Activated CD4-positive, alpha-beta memory T cell treated with anti-CD3 and anti-CD28 coated beads for 36 hours (primary cell): ENCODE measurements at regions not wholly inside any gene's neighbourhood (a gene's known extent, or its start where the extent isn't known, plus 50 kb on each side); places are given as distances from the start of the nearest gene placed in this dataset.

Source experiments
- CTCF ChIA-PET: fragments of 350-600 bp; sonication (Branson Sonifier 250); formaldehyde crosslinking; loops from one replicate; lab custom pipeline; 2021; ENCODE audit warnings: antibody characterized with exemption, inconsistent platforms; lab: Charles Lee
- POLR2A ChIA-PET: fragments of 350-600 bp; sonication (Branson Sonifier 250); formaldehyde crosslinking; loops from one replicate; lab custom pipeline; 2021; ENCODE audit warnings: antibody characterized with exemption; lab: Charles Lee
- DNase-seq: peaks from one replicate; pipeline ENCODE4 v3.0.0-alpha.2; 2020
- H3K27ac Mint-ChIP-seq: one replicate; pipeline ENCODE4 v1.8.0; 2021; ENCODE audit warnings: mixed read lengths
- H3K27me3 Mint-ChIP-seq: one replicate; pipeline ENCODE4 v1.8.0; 2021; ENCODE audit warnings: mixed read lengths
- H3K36me3 Mint-ChIP-seq: one replicate; pipeline ENCODE4 v1.8.0; 2021; ENCODE audit warnings: mixed read lengths
- H3K4me1 Mint-ChIP-seq: one replicate; pipeline ENCODE4 v1.8.0; 2021; ENCODE audit warnings: low read depth, mixed read lengths
- H3K4me3 Mint-ChIP-seq: one replicate; pipeline ENCODE4 v1.8.0; 2021; ENCODE audit warnings: mild to moderate bottlenecking, mixed read lengths
- H3K9me3 Mint-ChIP-seq: one replicate; pipeline ENCODE4 v1.8.0; 2021; ENCODE audit warnings: mixed read lengths
- intact Hi-C: fragments of 100-400 bp; cut with micrococcal nuclease; formaldehyde crosslinking; loops from one replicate; pipeline ENCODE4 v1.15.1; 2023

GRCh38 chr4:53656421-53656981 is 65.2 kb upstream of the LNX1 start:
- ChIA-PET POLR2A (no interaction called here), CTCF (no interaction called here)
- Mint-ChIP-seq H3K4me1 (no peaks in the 10 kb centered on the region), H3K27ac (no peak overlapping the region), H3K27me3 (no peaks in the 10 kb centered on the region), H3K36me3 (no peaks in the 10 kb centered on the region), H3K4me3 (no peak overlapping the region), H3K9me3 (no peaks in the 10 kb centered on the region)
- intact Hi-C loops: no loop called here
- DNase-seq: no peak

- H3K27me3 Mint-ChIP-seq: no peaks in the 10 kb centered on the region
- no peaks in the 10 kb centered on the region for H3K36me3 Mint-ChIP-seq
- H3K4me3 Mint-ChIP-seq: no peak overlapping the region
- ChIA-PET POLR2A (no interaction called here), CTCF (no interaction called here)
- DNase-seq: no peak
- H3K4me1 Mint-ChIP-seq: no peaks in the 10 kb centered on the region
- intact Hi-C loops: no loop called here
- H3K9me3 Mint-ChIP-seq: no peaks in the 10 kb centered on the region
- H3K27ac Mint-ChIP-seq: no peak overlapping the region
Observed at GRCh38 chr4:53654300-53654758, 63.0 kb upstream of the LNX1 start.

GRCh38 chr4:53653484-53654053 is 62.3 kb upstream of the LNX1 start:
- Mint-ChIP-seq H3K27me3 (peaks cover 1% of the 10 kb centered on the region), H3K27ac (no peak overlapping the region), H3K36me3 (no peaks in the 10 kb centered on the region), H3K4me1 (no peaks in the 10 kb centered on the region), H3K9me3 (no peaks in the 10 kb centered on the region), H3K4me3 (no peak overlapping the region)
- intact Hi-C loops: no loop called here
- DNase-seq: no peak
- CTCF ChIA-PET: no interaction called here
- POLR2A ChIA-PET: no interaction called here

DNA sequence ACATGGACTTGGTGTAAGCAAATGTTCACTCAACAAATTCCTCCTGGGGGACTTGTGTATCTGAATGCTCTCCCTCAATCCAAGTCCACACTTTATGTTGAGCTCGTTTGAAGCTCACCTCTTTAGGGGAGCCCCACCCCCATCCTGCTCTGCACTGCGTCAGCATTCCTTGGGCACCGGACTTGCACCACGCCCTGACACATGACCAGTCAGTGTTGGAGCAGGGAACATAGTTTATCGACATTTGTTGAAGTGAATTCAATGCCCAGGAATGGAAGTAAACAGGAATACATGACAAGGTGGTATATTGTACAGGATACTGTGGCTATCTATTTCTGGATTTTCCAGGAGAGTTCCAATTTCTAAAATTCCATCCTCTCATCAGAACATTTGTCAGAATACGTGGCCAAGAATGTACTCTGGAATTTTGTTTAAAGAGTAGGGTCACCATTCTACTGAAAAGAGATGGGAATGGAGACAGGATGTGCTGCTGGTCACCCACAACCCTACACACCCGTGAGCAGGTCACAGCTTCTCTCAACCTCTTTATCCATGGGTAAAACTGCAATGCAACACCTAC is 60.0 kb upstream of the LNX1 start:
- CTCF ChIA-PET: no interaction called here

GRCh38 chr4:53649357-53649756 is 58.1 kb upstream of the LNX1 start:
- ChIA-PET CTCF (no interaction called here), POLR2A (no interaction called here)
- H3K27ac Mint-ChIP-seq: no peak overlapping the region
- no peaks in the 10 kb centered on the region for H3K4me1 Mint-ChIP-seq
- no peaks in the 10 kb centered on the region for H3K36me3 Mint-ChIP-seq
- peaks cover 5% of the 10 kb centered on the region for H3K27me3 Mint-ChIP-seq
- DNase-seq: no peak
- no peaks in the 10 kb centered on the region for H3K9me3 Mint-ChIP-seq
- intact Hi-C loops: no loop called here
- H3K4me3 Mint-ChIP-seq: no peak overlapping the region

More for the DNA sequence above, 60.0 kb upstream of the LNX1 start:
- Mint-ChIP-seq H3K4me1 (no peaks in the 10 kb centered on the region), H3K27me3 (peaks cover 5% of the 10 kb centered on the region), H3K36me3 (no peaks in the 10 kb centered on the region), H3K27ac (no peak overlapping the region), H3K4me3 (no peak overlapping the region), H3K9me3 (no peaks in the 10 kb centered on the region)
- no peak for DNase-seq
- intact Hi-C loops: no loop called here
- POLR2A ChIA-PET: no interaction called here

- Mint-ChIP-seq H3K36me3 (no peaks in the 10 kb centered on the region), H3K4me1 (no peaks in the 10 kb centered on the region), H3K4me3 (no peak overlapping the region), H3K27me3 (peaks cover 5% of the 10 kb centered on the region), H3K9me3 (no peaks in the 10 kb centered on the region), H3K27ac (no peak overlapping the region)
- ChIA-PET CTCF (no interaction called here), POLR2A (no interaction called here)
- DNase-seq: no peak
- intact Hi-C loops: no loop called here
Observed at GRCh38 chr4:53647547-53647946, 56.3 kb upstream of the LNX1 start.

DNA sequence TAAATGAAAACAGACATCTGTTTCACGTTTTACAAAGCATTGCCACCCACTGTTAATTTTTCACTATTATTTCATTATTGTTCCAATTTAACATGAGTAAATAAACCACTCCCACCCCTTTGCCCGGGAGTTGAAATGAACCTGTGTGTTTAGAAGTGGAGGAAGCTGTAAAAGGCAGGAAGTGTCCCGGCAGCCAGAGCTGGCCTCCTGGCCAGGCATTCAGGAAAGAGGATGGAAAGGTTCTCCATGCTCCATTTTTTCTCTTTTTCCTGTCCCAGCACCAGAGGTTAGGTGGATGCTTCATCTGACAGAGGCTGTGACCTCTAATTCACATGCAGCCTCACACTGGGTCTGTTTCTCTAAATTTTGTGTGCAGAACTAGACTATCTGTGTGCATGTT is 55.5 kb upstream of the LNX1 start:
- Mint-ChIP-seq H3K27me3 (peaks cover 5% of the 10 kb centered on the region), H3K9me3 (no peaks in the 10 kb centered on the region), H3K4me1 (no peaks in the 10 kb centered on the region), H3K36me3 (no peaks in the 10 kb centered on the region), H3K27ac (no peak overlapping the region), H3K4me3 (no peak overlapping the region)
- ChIA-PET POLR2A (no interaction called here), CTCF (no interaction called here)
- DNase-seq: no peak
- intact Hi-C loops: no loop called here

- H3K4me1 Mint-ChIP-seq: no peaks in the 10 kb centered on the region
- H3K4me3 Mint-ChIP-seq: no peak overlapping the region
- H3K27ac Mint-ChIP-seq: no peak overlapping the region
- H3K9me3 Mint-ChIP-seq: no peaks in the 10 kb centered on the region
- ChIA-PET POLR2A (no interaction called here), CTCF (no interaction called here)
- no peaks in the 10 kb centered on the region for H3K36me3 Mint-ChIP-seq
- intact Hi-C loops: no loop called here
- H3K27me3 Mint-ChIP-seq: peaks cover 5% of the 10 kb centered on the region
- DNase-seq: no peak
Observed at GRCh38 chr4:53645108-53645507, 53.8 kb upstream of the LNX1 start.

DNA sequence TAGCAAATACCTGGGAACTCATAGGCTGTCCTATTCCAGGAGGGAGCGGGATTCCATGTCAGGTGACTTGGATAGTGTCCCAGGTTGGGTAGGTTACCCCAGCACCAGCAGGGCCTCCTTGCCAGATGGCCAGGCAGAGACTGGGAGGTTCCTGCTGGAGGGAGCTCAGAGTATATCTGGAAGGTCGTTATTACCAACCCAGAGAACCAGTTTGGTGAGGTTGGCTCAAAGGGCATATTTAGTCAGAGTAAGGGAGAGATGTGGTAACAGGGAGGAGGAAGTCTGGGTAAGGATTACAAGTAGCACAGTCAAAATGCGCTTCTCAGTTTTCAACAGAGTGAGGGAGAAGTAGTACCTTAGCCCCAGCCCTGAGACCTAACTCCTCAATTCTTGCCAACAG is 53.3 kb upstream of the LNX1 start:
- no peak overlapping the region for H3K27ac Mint-ChIP-seq
- H3K9me3 Mint-ChIP-seq: no peaks in the 10 kb centered on the region
- POLR2A ChIA-PET: no interaction called here
- intact Hi-C loops: no loop called here
- CTCF ChIA-PET: no interaction called here
- DNase-seq: no peak
- peaks cover 5% of the 10 kb centered on the region for H3K27me3 Mint-ChIP-seq
- H3K4me3 Mint-ChIP-seq: no peak overlapping the region
- no peaks in the 10 kb centered on the region for H3K36me3 Mint-ChIP-seq
- no peaks in the 10 kb centered on the region for H3K4me1 Mint-ChIP-seq
